ENCODE measurements at regions not wholly inside any gene's neighbourhood (a gene's known extent, or its start where the extent isn't known, plus 50 kb on each side); places are given as distances from the start of the nearest gene placed in this dataset.

DNA sequence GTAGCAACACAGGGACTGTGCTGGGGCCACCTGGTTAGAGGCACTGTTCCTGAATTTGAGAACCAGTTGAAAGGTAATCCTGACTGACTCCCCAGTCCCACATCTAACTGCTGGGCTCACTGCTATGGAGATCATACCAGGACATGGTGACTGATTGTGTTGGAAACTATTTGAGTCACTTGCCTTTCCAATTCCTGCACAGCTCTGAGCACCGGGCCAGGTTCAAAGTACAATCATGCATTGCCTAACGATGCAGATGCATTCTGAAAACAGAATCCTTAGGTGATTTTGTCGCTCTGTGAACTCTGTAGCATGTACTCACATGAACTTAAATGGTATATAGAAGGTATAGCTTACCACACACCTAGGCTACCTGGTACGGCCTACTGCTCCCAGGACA is 215.3 kb downstream of the BMP7 start:
- Histone ChIP-seq H3K27ac (replicated peaks) (no peak overlapping the region), H3K27me3 (ENCODE audit: low read depth) (peaks cover 35% of the 10 kb centered on the region), H3K4me1 (no peaks in the 10 kb centered on the region), H3K36me3 (no peaks in the 10 kb centered on the region), H3K4me3 (no peak overlapping the region), H3K9me3 (replicated peaks) (peaks cover 8% of the 10 kb centered on the region)
- no peak for DNase-seq
- intact Hi-C loops (cut with micrococcal nuclease) = no loop called here
- TF ChIP-seq, protein P1, sequence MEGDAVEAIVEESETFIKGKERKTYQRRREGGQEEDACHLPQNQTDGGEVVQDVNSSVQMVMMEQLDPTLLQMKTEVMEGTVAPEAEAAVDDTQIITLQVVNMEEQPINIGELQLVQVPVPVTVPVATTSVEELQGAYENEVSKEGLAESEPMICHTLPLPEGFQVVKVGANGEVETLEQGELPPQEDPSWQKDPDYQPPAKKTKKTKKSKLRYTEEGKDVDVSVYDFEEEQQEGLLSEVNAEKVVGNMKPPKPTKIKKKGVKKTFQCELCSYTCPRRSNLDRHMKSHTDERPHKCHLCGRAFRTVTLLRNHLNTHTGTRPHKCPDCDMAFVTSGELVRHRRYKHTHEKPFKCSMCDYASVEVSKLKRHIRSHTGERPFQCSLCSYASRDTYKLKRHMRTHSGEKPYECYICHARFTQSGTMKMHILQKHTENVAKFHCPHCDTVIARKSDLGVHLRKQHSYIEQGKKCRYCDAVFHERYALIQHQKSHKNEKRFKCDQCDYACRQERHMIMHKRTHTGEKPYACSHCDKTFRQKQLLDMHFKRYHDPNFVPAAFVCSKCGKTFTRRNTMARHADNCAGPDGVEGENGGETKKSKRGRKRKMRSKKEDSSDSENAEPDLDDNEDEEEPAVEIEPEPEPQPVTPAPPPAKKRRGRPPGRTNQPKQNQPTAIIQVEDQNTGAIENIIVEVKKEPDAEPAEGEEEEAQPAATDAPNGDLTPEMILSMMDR (IDR thresholded peaks at IDR 0.05; ENCODE audit: borderline replicate concordance) = no peak

DNA sequence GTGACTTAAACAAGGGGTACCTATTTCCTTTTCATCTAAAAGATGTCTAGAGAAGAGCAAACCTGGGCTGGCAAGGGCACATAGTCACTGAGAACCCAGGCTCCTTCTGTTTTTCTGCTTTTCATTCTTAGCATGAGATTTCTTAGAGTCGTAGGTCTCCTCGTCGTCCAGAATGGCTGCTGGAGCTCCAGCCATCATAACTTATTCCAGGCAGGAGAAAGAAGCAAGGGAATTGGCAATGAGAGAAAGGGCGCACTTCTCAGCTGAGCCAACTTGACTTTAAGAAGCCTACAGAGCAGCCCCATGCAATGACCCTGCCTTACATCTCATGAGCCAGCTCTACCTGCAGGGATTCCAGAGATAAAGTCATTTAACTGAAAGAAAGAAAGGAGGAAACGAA is 213.4 kb downstream of the BMP7 start:
- H3K36me3 ChIP-seq = no peaks in the 10 kb centered on the region
- intact Hi-C loops (cut with micrococcal nuclease) = no loop called here
- H3K27ac ChIP-seq (replicated peaks) = no peak overlapping the region
- H3K4me1 ChIP-seq = no peaks in the 10 kb centered on the region
- TF ChIP-seq, protein P1 (IDR thresholded peaks at IDR 0.05; ENCODE audit: borderline replicate concordance) = no peak
- H3K4me3 ChIP-seq = no peak overlapping the region
- peaks cover 8% of the 10 kb centered on the region for H3K9me3 ChIP-seq (replicated peaks)
- H3K27me3 ChIP-seq (ENCODE audit: low read depth) = peaks cover 30% of the 10 kb centered on the region
- no peak for DNase-seq

DNA sequence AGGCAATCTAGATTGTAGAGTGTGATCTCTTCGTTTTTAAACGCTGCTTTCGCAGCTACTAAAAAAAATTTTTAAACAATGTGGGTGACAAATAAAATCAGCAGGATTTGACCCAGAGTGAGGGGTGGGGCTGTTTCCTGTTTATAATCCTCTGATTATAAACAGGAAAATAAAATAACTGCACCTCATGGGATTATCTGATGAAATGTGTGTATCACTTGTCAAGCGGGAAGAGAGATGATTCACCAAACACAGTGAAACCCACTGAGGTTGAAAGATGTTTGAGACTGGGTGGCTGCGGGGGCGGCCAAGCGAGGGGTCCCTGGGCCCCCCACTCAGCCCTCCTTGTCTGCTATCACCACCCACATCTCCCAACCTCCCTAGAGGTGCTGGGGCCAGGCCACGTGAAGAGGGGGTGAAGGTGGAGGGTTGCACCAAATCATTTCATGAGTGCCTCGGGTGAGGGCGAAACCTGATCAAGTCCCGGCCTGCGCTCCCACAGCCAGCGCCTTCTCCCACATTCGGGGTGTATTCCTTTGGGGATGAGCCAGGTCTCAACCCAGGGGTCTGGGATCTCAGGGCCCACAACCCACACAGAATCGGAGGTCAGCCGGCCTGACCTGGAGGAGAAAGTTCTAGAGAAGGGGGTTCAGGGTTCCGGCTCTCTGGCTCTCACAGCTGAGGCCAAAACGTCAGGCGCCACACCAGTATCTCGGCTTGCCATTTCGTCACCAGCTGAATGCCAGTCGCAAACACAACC is 212.5 kb downstream of the BMP7 start:
- peaks cover 35% of the 10 kb centered on the region for H3K27me3 ChIP-seq (ENCODE audit: low read depth)
- H3K27ac ChIP-seq (replicated peaks) = peak overlapping the region; percentile 5
- no peak for DNase-seq
- TF ChIP-seq, protein P1 (IDR thresholded peaks at IDR 0.05; ENCODE audit: borderline replicate concordance) = no peak
- H3K36me3 ChIP-seq = no peaks in the 10 kb centered on the region
- no peak overlapping the region for H3K4me3 ChIP-seq
- peaks cover 8% of the 10 kb centered on the region for H3K9me3 ChIP-seq (replicated peaks)
- intact Hi-C loops (cut with micrococcal nuclease) = no loop called here
- H3K4me1 ChIP-seq = no peaks in the 10 kb centered on the region

DNA sequence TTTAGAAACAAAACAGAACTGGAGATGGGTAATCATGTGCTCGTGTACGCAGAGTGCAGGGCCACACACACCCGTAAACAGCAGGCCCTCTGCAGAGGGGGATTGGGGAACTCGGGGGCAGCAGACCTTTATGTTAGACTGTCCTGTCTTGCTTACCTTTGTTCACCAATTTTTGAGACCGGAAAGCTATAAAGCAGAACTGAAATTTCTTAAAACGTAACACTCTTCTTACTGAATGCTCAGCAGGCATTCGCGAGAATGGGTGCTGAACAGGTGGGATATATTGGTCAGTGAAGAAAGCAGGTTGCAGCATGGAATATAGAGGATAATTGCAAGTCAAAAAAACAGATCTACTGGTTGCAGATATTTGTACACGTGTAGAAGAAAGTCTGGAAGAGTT is 211.1 kb downstream of the BMP7 start:
- H3K4me3 ChIP-seq = no peak overlapping the region
- H3K4me1 ChIP-seq = no peaks in the 10 kb centered on the region
- H3K9me3 ChIP-seq (replicated peaks) = peaks cover 8% of the 10 kb centered on the region
- DNase-seq = no peak
- H3K27me3 ChIP-seq (ENCODE audit: low read depth) = peaks cover 35% of the 10 kb centered on the region
- intact Hi-C loops (cut with micrococcal nuclease) = no loop called here
- no peaks in the 10 kb centered on the region for H3K36me3 ChIP-seq
- H3K27ac ChIP-seq (replicated peaks) = no peak overlapping the region
- TF ChIP-seq, protein P1 (IDR thresholded peaks at IDR 0.05; ENCODE audit: borderline replicate concordance) = no peak

DNA sequence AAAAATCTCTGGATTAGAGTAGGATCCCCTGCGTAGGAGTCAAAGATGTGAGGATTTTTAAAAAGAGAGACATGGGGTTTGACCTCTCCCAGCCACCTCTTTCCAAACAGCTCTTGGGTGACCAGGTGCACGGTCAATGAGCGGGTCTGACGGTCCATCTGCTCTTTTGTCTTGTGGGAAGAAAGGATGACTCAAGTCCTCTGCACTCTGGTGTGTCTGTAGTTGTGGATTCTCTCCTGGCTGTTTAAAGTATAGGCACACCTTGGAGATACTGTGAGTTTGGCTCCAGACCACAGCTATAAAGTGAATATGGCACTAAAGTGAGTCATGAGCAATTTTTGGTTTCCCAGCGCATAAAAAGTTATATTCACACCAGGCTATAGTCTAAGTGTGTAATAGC is 209.8 kb downstream of the BMP7 start:
- TF ChIP-seq, protein P1 (IDR thresholded peaks at IDR 0.05; ENCODE audit: borderline replicate concordance) = no peak
- intact Hi-C loops (cut with micrococcal nuclease) = no loop called here
- no peak overlapping the region for H3K4me3 ChIP-seq
- peaks cover 8% of the 10 kb centered on the region for H3K9me3 ChIP-seq (replicated peaks)
- peaks cover 33% of the 10 kb centered on the region for H3K27me3 ChIP-seq (ENCODE audit: low read depth)
- H3K27ac ChIP-seq (replicated peaks) = no peak overlapping the region
- H3K4me1 ChIP-seq = no peaks in the 10 kb centered on the region
- H3K36me3 ChIP-seq = no peaks in the 10 kb centered on the region
- no peak for DNase-seq
